ENCODE measurements at regions not wholly inside any gene's neighbourhood (a gene's known extent, or its start where the extent isn't known, plus 50 kb on each side); places are given as distances from the start of the nearest gene placed in this dataset.
A peak's percentile ranks its signal among the peaks of the same experiment; 100 is the strongest.
"Not testable (repeated sequence)": the region's sequence is repeated elsewhere in the genome, so short reads cannot be mapped to it uniquely, and the experiment has no call there.

DNA sequence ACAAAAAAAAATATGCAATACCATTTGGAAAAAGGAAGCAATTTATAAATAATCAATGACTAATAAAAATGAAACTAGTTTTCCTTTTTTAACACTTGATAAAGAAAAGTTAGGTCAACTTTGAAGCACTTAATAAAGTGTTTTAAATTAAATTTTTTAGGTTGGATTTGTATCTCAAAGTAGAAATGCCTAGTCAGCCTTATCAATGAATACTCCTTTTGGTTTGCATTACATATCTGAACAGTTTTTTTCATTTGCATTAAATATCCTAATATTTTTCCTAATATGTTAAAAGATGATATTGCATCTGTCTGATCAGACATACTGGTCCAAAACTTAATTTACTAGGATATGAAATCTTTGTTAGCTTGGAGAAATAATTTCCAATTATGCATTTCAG, 155.8 kb upstream of the ZFP42 start:
- no peak for ATAC-seq

DNA sequence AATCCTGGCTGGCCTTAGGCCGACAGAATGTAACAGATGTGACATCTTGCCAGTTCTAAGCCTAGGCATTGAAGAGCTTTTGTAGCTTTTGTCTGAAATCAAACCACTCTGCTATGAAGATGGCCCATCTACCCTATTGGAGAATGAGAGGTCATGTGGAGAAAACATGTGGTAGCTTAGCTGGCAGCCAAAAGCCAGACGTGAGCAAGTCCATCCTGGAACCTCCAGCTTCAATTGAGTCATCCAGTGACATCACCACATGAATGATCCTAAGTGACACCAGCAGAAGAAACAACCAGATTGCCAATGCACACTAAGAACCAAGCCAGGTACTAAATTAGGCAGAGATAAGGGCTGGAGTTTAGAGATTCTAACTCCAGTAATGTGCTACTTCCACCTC, 154.8 kb upstream of the ZFP42 start:
- no peak for ATAC-seq

DNA sequence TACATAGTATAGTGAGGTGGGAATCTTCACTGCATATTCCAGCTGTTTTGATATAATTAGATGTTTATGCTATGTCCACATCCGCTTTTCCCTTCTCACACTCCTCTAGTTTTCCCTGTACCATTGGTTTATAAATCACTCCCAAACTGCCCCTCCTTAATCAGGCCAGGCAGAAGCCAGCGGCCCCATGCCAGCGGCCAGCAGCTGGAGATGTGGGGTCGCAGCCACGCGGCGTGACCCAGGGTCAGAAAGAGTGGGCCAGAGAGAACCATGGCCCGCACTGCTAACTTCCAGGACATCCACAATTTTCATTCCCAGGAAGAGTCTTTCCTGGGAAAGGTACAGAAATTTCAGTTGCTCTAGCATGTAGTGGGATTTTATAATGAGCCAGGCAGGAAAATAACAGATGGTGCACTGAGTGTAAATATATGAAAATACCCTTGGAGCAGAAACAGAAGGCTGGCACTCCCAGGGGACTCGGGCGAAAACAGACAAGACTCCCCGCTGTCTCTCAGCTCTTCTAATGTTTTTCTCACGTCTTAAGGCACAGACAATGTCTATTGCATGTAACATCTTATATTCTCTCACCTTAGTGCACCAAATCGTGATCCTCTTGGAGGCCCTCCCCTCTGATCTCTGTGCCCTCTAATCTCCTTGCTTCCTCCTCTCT, 145.9 kb upstream of the ZFP42 start:
- no peak for ATAC-seq

DNA sequence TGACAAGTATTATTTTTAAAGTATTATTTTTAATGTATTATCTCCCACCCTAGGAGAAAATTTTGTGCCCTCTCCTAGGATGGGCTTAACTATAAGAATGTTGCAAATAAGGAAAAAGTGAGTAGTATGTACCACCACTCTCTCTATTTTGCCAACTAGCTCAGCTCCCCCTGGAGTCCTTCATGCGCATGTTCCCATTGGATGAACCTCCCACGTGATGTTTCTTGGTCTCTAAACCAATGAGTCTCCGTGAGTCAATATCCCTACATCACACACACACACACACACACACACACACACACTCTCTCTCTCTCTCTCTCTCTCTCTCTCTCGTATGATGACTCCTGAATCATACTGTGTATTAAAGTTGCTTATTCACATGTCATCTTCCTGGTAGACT, 129.7 kb upstream of the ZFP42 start:
- ATAC-seq = no peak

DNA sequence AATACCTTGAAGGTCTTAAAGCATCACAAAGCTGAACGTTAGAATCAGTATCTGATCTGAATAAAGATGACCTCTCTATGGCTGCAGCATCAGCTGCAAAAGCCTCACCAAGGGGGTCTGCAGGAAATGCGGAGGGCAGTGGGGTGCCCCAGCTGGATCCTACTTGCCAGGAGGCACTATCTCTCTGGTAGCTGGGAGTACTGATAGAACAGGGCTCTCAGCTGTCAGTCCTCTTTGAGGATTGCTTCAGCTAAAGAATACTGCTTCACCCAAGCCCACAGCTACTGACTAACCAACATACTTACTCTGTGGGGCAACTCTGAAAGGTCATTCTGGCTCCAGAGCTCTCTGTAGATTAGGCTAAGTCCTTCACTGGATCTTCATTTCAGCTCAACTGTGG, 112.5 kb upstream of the ZFP42 start:
- no peak for ATAC-seq

DNA sequence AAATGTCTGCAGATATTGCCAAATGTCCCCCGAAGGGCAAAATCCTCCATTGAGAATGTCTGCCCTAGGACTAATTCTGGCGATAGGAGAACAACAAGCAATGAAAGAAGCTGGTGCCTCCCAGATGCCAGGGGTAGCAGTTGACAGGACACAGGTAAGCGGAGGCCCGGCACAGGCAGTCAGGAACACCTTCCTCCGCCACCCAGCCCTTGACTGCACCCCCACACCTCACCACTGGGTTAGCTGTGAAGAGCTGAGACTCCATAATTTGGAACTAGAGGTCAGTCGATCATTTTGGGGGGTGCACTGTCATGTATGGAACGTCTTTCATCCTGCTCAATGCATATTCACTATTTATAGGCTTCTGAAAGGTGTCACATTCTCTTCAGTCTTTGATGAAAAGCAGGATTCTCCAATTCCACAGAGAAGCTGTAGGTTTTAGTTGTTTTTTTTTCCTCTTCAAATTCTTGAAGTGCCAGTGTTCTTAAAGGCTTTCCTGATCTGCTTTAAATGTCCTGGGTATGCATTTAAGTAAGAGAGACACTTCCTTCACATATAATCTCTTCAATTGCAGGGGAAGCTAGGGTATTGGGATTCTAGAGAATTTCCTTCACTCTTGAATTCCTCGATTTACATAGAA, 111.6 kb upstream of the ZFP42 start:
- ATAC-seq = no peak

DNA sequence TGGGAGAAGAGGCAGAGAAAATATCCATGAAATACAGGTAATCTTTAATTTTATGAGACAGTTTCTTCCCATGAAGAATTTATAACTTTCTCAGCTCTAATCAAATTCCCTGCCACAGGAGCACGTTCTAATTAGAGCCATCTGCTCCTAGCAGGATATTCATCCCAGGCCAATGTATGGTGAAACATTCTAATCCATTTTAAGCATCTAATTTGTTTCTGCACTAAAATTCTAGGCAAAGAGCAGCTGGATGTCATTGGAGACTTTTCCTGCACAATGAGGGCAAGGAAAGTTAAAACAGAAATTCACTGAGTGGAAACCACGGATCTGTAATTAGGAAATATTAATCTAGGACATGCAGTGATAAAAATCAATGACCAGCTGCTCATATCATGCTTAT, 107.7 kb upstream of the ZFP42 start:
- no peak for ATAC-seq

DNA sequence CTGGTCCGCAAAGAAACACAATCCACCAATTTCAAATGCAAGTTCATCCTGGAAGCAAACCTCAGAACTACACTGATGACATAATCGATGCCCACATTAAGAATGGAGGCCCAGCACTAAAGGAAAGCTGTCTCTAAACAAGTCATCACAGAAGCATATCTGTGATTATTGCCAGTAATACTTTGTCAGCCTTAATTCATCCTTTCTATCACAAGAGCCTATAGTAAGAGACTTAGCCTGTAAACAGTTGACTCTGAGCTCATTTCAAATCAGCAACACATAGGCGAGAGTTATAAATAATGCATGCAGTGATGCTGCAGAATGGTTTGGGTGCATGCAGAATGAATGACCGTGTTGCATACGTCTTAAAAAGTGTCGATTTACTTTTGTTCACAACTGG, 105.9 kb upstream of the ZFP42 start:
- ATAC-seq = no peak

DNA sequence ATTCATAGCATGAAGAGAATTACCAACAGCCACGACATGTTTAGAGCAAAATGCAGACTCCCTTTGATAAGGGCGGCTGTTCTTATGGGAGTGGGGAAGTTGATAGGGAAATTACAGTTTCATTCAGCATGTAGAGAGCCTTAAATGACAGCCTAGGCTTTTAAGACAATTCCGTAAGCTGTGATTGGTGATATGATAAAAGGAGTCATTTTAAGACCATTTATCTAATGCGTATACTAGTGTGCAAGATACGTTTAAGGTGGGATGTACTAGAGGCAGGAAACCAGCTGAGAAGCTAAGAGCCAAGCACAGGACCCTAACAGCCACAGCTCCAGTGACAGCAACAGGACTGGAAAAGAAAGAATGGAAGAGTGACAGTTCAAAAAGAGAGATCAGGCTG, 102.2 kb upstream of the ZFP42 start:
- no peak for ATAC-seq

DNA sequence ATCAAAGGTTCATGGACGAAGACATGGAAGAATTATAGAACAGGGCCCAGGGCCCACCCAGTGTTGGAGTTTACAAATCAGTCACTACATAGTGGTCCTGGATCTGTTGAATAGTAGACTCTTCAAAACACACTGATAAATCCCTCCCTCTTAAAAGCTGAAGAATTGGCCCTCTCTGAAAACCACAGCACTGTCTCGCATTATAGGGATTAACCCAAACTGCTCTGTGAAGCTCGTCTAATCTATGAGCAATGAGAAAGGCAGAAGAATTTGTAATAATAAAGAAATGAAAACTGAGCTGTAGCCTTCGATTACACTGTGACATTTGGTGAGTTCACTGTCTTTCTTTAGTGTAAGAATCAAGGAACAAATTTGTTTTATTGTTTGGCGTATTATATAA, 92.5 kb upstream of the ZFP42 start:
- no peak for ATAC-seq

DNA sequence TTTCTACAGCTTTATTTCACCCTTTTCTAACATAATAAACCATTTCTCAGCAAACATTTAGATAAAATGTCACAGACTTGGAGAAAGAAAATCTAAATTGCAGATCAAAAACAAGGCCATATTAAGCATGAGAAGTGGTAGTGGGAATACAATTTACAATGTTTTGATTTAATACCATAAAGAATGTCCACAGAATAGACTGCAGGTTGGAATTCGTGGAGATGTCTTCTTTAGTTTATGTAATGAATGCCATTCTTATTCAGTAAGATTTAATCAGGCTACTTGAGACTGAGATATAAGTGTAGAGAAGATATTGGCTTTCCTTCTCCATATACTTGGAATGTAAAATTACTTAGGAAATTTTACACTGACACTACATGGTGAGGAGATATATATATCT, 91.9 kb upstream of the ZFP42 start:
- ATAC-seq = no peak

DNA sequence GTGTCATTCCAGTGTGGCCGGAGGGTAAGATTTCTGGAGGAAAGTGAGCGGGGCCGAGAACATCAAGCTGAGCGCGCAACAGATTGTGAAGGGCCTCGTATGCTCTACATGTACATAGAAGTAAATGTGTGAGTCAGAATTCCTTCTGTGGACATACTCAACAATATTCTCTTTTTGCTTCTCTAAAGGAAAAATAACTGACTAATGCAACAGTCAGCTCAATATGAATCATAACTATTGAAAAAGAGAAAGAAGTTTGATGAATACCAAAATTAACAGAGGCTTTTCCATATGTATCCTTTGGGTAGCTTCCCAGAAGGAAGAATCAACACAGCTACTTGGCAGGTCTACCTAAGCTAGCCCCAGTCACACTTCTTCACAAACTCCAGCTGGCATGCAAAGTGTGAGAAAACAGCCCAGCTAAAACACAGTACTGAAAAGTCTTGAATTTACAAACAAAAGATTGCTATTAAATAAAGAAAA, 87.5 kb upstream of the ZFP42 start:
- ATAC-seq = peak; percentile 81

DNA sequence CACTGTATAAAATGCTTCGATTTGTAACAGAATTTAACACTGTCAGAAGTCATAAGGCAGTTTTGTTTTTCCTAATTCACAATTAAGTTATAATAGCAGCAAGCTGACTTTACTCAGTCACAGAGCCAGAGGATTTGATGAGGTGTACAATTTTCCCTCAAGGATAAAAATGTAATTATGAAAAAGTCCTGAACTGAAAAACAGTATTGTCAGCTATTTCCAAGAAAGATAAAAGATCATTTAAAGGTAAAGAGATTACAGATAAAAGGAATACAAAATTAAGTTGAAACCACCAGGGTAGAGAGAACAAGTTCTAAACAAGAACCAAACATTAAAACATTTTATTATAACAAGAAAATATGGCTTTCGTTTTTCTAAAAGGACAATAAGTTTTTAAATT, 86.8 kb upstream of the ZFP42 start:
- ATAC-seq = no peak

DNA sequence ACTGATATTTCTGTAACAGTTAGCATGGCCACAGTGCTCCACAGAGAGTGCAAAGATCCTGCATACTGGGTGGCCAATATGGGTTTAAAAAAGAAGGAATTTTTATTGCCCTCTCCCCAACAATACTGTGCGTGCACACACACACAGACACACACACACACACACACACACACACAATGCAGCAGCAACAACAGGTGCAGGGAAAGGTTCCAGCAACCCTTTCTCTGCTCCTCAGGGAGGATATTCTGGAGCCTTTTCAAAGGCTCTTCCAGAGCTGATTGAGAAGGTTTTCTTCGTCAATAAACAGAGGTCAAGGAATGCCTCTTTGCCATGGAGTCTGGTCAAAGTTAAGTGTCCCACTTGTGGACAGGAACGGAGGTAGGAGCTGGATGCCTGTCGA, 84.8 kb upstream of the ZFP42 start:
- ATAC-seq = no peak

DNA sequence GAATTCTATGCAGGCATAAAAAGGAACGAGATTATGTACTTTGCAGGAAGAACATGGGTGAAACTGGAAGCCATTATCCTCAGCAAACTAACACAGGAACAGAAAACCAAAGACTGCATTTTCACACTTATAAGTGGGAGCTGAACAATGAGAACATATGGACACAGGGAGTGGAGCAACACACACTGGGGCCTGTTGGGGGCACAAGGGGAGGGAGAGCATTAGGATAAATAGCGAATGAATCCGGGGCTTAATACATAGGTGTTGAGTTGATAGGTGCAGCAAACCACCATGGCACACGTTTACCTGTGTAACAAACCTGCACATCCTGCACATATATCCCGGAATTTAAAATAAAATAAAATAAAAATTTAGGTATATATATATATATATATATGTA, 80.2 kb upstream of the ZFP42 start:
- ATAC-seq = not testable (repeated sequence)

DNA sequence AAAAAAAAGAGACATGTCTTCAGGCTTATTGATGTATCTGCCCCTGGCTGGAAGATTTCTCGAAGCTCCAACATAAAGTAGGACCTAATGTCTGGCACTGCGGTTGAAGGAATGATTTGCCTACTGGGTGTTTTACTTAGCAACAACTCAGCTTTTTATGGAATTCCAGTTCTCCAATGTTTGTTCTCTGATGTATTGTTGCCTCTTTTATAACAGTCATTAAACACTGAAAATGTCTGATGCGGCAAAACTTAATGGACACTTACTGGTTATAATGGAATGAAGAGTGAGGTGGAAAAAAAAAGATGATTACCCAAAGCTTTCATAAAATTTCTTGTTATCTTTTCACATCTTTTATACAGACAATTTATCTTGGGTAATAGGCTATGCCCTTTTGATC, 75.6 kb upstream of the ZFP42 start:
- no peak for ATAC-seq

DNA sequence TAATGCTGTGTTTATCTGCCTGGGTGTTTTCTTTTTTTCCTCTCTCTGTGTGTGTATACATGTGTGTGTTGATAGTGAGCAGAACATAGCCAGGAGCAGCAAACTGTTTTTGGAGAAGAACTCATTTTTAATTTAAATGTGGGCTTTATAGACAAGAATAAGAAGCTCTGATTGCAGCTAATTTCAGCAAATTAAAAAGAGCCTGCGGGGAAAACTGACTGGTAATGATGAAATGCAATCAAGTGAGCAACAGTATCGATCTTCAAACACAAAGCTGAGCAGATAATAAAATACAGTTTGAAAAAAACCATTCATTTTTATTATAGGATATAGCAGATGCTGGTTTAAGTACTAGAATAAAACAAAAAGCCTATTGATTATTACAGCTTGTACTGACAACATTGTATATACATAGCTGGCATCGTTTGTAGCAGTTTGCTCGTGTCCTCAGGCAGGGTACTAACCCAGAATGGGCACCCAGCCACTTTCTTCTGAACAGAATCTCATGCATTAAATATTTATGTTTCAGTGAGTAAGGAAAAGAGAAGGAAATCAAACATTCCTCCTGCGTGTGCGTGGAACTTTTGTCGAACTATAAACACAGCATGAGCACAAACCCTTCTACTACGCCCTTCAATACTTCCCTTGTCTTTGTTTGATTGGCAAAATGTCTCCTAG, 73.5 kb upstream of the ZFP42 start:
- no peak for ATAC-seq

DNA sequence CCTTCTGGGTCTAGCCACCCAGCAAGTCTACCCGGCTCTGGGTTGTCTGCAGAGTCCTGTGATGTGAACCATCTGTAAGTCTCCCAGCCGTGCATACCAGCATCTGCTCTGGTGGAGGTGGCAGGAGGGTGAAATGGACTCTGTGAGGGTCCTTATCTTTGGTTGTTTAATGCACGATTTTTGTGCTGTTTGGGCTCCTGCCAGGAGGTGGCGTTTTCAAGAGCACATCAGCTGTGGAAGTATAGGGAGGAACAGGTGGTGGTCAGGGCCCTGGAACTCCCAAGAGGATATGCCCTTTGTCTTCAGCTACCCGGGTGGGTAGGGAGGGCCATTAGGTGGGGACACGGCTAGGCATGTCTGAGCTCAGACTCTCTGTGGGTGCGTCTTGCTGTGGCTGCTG, 66.5 kb upstream of the ZFP42 start:
- ATAC-seq = no peak

DNA sequence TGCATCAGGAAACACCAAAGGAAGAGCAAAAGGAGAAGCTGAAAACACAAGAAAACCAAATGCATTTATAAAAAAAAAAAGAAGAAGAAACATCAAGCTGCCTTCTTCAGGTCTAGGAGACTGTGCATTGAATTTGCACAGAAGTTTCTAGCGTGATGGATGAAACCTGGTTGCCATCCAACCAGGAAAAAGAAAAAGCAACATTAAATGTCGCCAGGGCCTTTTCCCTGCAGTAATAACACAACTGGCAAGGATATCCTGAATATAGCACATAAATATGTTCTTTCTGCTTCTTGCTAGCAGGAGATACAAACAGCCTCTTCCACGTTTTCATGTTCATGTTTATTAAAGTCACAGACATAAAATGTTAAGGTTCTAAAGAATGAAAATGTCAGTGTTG, 60.8 kb upstream of the ZFP42 start:
- ATAC-seq = no peak

DNA sequence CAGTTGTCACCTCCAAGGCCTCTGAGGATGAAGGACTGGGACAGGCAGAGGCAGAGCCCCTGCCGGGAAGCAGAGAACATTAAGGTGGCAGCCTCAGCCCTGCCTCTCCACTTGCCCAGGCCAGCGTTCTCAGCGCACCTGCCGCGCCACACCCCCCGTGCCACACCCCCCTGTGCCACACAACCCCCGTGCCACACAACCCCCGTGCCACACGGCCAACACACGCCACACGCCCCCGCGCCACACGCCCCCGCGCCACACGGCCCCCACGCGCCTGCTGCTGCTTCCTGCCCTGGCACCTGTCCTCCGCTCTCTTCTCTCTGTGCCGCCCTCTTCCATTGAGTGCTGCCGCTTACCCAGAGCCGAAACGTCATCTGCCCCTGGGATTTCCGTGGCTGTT, 58.0 kb upstream of the ZFP42 start:
- no peak for ATAC-seq

DNA sequence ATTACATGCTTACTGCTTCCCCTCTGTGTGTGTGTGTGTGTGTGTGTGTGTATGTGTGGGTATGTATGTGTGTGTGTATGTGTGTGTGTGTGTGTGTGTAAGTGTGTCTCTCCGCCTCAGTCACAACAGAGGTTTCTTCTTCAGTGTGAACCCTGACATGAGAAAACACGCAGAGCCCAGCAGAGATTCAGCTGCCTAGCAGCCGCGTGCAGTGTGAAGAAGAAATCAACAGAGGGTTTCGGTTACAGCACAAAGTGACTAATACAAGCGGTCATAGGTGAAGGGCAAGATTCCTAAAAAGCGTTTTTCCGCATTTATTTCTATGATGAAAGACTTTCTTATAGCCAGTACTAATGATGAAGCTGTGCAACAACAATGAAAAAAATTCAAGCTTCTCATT, 55.3 kb upstream of the ZFP42 start:
- ATAC-seq = no peak

DNA sequence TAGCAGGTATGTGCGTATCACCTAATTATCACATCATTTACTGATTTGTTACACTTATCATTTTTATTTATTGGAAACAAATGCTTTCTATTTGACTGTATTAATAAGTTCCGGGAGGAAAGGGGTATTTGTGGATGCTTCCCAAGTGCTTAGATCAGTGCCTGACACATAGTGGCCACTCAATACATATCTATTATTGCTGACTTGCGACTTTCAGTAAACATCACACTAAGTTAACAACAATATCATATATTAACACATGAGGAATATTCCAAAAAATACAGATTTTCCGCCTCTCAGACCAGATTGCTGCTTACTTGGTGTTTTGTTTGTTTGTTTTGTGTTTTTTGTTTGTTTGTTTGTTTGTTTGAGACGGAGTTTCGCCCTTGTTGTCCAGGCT, 52.6 kb upstream of the ZFP42 start:
- ATAC-seq = no peak

DNA sequence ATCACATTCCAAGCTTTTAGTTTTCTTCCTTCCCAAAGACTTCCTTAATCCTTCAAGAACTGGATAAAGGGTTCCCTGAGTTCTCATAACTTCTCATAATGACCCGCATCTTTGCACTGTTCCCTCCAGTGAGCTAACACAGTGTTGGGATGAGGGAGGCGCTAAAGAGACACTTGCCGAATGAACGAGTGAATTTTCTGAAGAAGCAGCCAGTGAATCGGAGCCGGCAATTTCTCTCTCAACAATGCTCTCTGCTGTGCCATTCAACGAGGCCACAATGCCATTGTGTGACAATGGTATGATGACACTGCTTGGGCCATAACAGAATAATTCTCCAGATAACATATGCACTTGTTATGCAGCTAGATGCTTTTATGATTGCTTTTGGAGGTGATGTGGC, 51.4 kb upstream of the ZFP42 start:
- ATAC-seq = no peak
